Natural killer cell (primary cell): ENCODE measurements at regions not wholly inside any gene's neighbourhood (a gene's known extent, or its start where the extent isn't known, plus 50 kb on each side); places are given as distances from the start of the nearest gene placed in this dataset.

Experiments
- ATAC-seq, 3 donors: fragments of 150-1000 bp in 2 of 3; fragments of 200-7000 bp in 1 of 3; cut with Tn5 transposase; 1 replicate in 1 of 3; 2 replicates in 2 of 3; pipeline ENCODE4 v1.10.0; 2021; ENCODE audit warnings: mild to moderate bottlenecking in 2 of 3, moderate library complexity in 2 of 3
- DNase-seq, 2 donors: peaks; one replicate each; pipeline versions ENCODE4 v3.0.0 to v3.0.0-alpha.2; 2013 to 2021; ENCODE audit warnings: mixed read lengths in 1 of 2
- H3K27ac ChIP-seq: one replicate; pipeline ENCODE4 v1.5.1; 2013; ENCODE audit warnings: mild to moderate bottlenecking, low read length
- H3K27me3 ChIP-seq: one replicate; pipeline ENCODE4 v1.6.1; 2013; ENCODE audit warnings: low read length; ENCODE audit not compliant: control insufficient read depth, insufficient read depth
- H3K36me3 ChIP-seq: one replicate; pipeline ENCODE4 v1.6.1; 2013; ENCODE audit warnings: low read length; ENCODE audit not compliant: control insufficient read depth, insufficient read depth
- H3K4me1 ChIP-seq: one replicate; pipeline ENCODE4 v1.6.1; 2013; ENCODE audit warnings: low read length; ENCODE audit not compliant: control insufficient read depth, insufficient read depth
- H3K4me3 ChIP-seq: one replicate; pipeline ENCODE4 v1.5.1; 2013; ENCODE audit warnings: low read length
- H3K9me3 ChIP-seq: one replicate; pipeline ENCODE4 v1.6.1; 2013; ENCODE audit warnings: low read length; ENCODE audit not compliant: control insufficient read depth, insufficient read depth
- H3K27ac Mint-ChIP-seq, 2 donors: one replicate each; pipeline ENCODE4 v1.8.0; 2022; ENCODE audit warnings: mild to moderate bottlenecking in 2 of 2, mixed read lengths in 2 of 2, moderate library complexity in 1 of 2
- H3K27me3 Mint-ChIP-seq, 2 donors: one replicate each; pipeline ENCODE4 v1.8.0; 2022; ENCODE audit warnings: low read depth in 2 of 2, mixed read lengths in 2 of 2
- H3K36me3 Mint-ChIP-seq: one replicate; pipeline ENCODE4 v1.8.0; 2022; ENCODE audit warnings: mixed read lengths
- H3K4me1 Mint-ChIP-seq, 2 donors: one replicate each; pipeline ENCODE4 v1.8.0; 2022; ENCODE audit warnings: mixed read lengths in 2 of 2
- H3K4me3 Mint-ChIP-seq: one replicate; pipeline ENCODE4 v1.8.0; 2022; ENCODE audit warnings: mild to moderate bottlenecking, moderate library complexity, mixed read lengths
- H3K9me3 Mint-ChIP-seq, 2 donors: one replicate each; pipeline ENCODE4 v1.8.0; 2022; ENCODE audit warnings: mixed read lengths in 2 of 2
- WGBS: methylation state at CpG from one replicate; pipeline ENCODE4 v1.1.7; 2013; ENCODE audit warnings: missing lambda C conversion rate; ENCODE audit not compliant: insufficient coverage; 5-methylcytosine and 5-hydroxymethylcytosine counted together
- intact Hi-C: fragments of 100-400 bp; cut with micrococcal nuclease; formaldehyde crosslinking; loops from one replicate; pipeline ENCODE4 v1.14.2; 2022
- TF ChIP-seq, protein P1 (sequence below): fragments of 200-600 bp; IDR thresholded peaks from one replicate; pipeline ENCODE4 v1.8.0; 2022; ENCODE audit warnings: antibody characterized with exemption

GRCh38 chr10:123398180-123398591 lies 244.0 kb downstream of the BUB3 start:
- ATAC-seq: no peak
- intact Hi-C loops: no loop called here
- no peaks in the 10 kb centered on the region for H3K4me1 Mint-ChIP-seq

DNA sequence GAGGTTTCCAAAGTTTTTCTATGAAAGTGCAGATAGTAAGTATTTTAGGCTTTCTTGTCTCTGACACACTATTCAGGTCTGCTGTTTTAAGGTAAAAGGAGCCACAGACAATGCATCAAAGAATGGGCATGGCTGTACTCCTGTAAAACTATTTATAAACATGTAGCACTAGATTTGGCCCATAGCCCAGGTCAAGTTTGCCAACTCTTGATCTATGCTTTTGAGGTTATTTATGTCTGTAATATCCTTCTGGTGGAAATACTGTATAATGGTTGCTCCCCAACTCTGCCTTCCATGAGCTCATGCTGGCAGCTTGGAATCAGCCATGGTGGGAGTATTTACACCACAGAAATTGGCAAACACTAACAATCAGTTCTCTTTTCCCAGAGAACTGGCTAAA lies 244.6 kb downstream of the BUB3 start:
- H3K4me3 ChIP-seq: no peak overlapping the region
- no peaks in the 10 kb centered on the region for H3K36me3 ChIP-seq
- no peaks in the 10 kb centered on the region for H3K9me3 ChIP-seq
- no peaks in the 10 kb centered on the region for H3K36me3 Mint-ChIP-seq
- no peaks in the 10 kb centered on the region for H3K9me3 Mint-ChIP-seq
- no peaks in the 10 kb centered on the region for H3K4me1 Mint-ChIP-seq
- ATAC-seq (no peak), DNase-seq (no peak)
- H3K27ac ChIP-seq: no peak overlapping the region
- TF ChIP-seq, protein P1, sequence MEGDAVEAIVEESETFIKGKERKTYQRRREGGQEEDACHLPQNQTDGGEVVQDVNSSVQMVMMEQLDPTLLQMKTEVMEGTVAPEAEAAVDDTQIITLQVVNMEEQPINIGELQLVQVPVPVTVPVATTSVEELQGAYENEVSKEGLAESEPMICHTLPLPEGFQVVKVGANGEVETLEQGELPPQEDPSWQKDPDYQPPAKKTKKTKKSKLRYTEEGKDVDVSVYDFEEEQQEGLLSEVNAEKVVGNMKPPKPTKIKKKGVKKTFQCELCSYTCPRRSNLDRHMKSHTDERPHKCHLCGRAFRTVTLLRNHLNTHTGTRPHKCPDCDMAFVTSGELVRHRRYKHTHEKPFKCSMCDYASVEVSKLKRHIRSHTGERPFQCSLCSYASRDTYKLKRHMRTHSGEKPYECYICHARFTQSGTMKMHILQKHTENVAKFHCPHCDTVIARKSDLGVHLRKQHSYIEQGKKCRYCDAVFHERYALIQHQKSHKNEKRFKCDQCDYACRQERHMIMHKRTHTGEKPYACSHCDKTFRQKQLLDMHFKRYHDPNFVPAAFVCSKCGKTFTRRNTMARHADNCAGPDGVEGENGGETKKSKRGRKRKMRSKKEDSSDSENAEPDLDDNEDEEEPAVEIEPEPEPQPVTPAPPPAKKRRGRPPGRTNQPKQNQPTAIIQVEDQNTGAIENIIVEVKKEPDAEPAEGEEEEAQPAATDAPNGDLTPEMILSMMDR: no peak
- H3K4me3 Mint-ChIP-seq: no peak overlapping the region
- no peaks in the 10 kb centered on the region for H3K27me3 Mint-ChIP-seq
- no peak overlapping the region for H3K27ac Mint-ChIP-seq
- intact Hi-C loops: no loop called here
- peaks cover 8% of the 10 kb centered on the region for H3K4me1 ChIP-seq
- no peaks in the 10 kb centered on the region for H3K27me3 ChIP-seq

More at GRCh38 chr10:123398180-123398591, 244.0 kb downstream of the BUB3 start:
- Mint-ChIP-seq H3K36me3 (no peaks in the 10 kb centered on the region), H3K9me3 (no peaks in the 10 kb centered on the region), H3K4me3 (no peak overlapping the region), H3K27ac (no peak overlapping the region), H3K27me3 (no peaks in the 10 kb centered on the region)
- no peak for DNase-seq
- no peak overlapping the region for H3K27ac ChIP-seq
- TF ChIP-seq, protein P1: no peak
- no peaks in the 10 kb centered on the region for H3K27me3 ChIP-seq
- H3K36me3 ChIP-seq: no peaks in the 10 kb centered on the region
- H3K9me3 ChIP-seq: no peaks in the 10 kb centered on the region
- H3K4me3 ChIP-seq: no peak overlapping the region
- 57% methylated on average over 2 of the region's 4 CpGs for WGBS
- peaks cover 8% of the 10 kb centered on the region for H3K4me1 ChIP-seq

DNA sequence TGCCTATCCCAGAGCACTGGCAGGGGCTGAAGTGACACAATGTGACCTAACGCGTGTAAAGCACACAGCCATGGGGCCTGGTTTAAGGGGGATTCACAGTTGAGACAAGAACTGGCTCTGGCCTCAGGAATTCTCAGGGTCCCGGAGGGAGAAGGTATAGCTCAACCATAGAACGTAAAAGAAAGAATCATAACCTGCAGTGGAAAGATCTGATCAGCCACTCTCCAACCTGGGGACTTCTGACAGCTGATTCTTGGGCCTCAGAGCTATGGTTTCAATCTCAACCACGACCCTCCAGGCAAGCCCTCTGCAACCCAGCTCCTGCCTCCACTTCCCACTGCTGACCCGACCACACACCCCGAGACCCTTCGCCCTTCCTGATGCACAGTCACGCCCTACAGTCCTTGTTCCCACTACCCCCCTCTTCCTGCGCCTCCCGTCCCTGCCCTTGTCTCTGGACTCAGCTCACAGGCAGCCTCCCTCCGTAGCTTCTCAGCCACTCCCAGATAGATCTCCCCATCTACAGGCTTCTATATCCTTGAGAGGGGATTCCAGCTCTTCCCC lies 245.2 kb downstream of the BUB3 start:
- no peaks in the 10 kb centered on the region for H3K4me1 Mint-ChIP-seq
- H3K36me3 Mint-ChIP-seq: peaks cover 2% of the 10 kb centered on the region
- Histone ChIP-seq H3K36me3 (no peaks in the 10 kb centered on the region), H3K27me3 (no peaks in the 10 kb centered on the region), H3K4me3 (no peak overlapping the region), H3K9me3 (no peaks in the 10 kb centered on the region), H3K27ac (no peak overlapping the region), H3K4me1 (peaks cover 8% of the 10 kb centered on the region)
- H3K9me3 Mint-ChIP-seq: peaks cover 1 to 2% of the 10 kb centered on the region in 2 donors
- intact Hi-C loops: no loop called here
- WGBS: 84% methylated on average over 12 of the region's 12 CpGs
- no peak overlapping the region for H3K27ac Mint-ChIP-seq
- no peak overlapping the region for H3K4me3 Mint-ChIP-seq
- ATAC-seq (no peak), DNase-seq (no peak)
- no peaks in the 10 kb centered on the region for H3K27me3 Mint-ChIP-seq
- TF ChIP-seq, protein P1: no peak

- H3K4me3 Mint-ChIP-seq: no peak overlapping the region
- peaks cover 12% of the 10 kb centered on the region for H3K36me3 Mint-ChIP-seq
- H3K9me3 ChIP-seq: no peaks in the 10 kb centered on the region
- TF ChIP-seq, protein P1: no peak
- no peaks in the 10 kb centered on the region for H3K4me1 Mint-ChIP-seq
- no peaks in the 10 kb centered on the region for H3K36me3 ChIP-seq
- ATAC-seq (no peak), DNase-seq (no peak)
- no peak overlapping the region for H3K27ac ChIP-seq
- no peaks in the 10 kb centered on the region for H3K27me3 ChIP-seq
- H3K27ac Mint-ChIP-seq: no peak overlapping the region
- intact Hi-C loops: no loop called here
- H3K4me1 ChIP-seq: peaks cover 8% of the 10 kb centered on the region
- no peak overlapping the region for H3K4me3 ChIP-seq
- H3K9me3 Mint-ChIP-seq: peaks cover 6 to 8% of the 10 kb centered on the region in 2 donors
- H3K27me3 Mint-ChIP-seq: peaks cover 6 to 9% of the 10 kb centered on the region in 2 donors
- WGBS: 76% methylated on average over 3 of the region's 3 CpGs
Observed at GRCh38 chr10:123402021-123402420, 247.8 kb downstream of the BUB3 start.
